RWPE2 (cell line): ENCODE measurements at regions not wholly inside any gene's neighbourhood (a gene's known extent, or its start where the extent isn't known, plus 50 kb on each side); places are given as distances from the start of the nearest gene placed in this dataset.

Experiments used
- ATAC-seq: fragments of 200-7000 bp; cut with Tn5 transposase; 3 replicates; pipeline ENCODE4 v1.9.1; 2021; ENCODE audit warnings: low read depth
- DNase-seq: peaks from one replicate; pipeline ENCODE4 v3.0.0-alpha.2; 2020; ENCODE audit warnings: low spot score
- H3K27ac ChIP-seq: fragments of 450-650 bp; 2 replicates; pipeline ENCODE4 v1.5.1; 2017; ENCODE audit warnings: mild to moderate bottlenecking; ENCODE audit not compliant: poor library complexity, severe bottlenecking
- H3K27me3 ChIP-seq: fragments of 250-450 bp; sonication (Bioruptor Pico); 2 replicates; pipeline ENCODE4 v1.5.1; 2021; ENCODE audit warnings: mild to moderate bottlenecking, moderate library complexity; ENCODE audit not compliant: insufficient read depth, poor library complexity, severe bottlenecking
- H3K36me3 ChIP-seq: fragments of 250-450 bp; sonication (Bioruptor Pico); 2 replicates; pipeline ENCODE4 v1.5.1; 2020; ENCODE audit warnings: low read depth, mild to moderate bottlenecking, moderate library complexity
- H3K4me1 ChIP-seq: fragments of 250-450 bp; sonication (Bioruptor Pico); 2 replicates; pipeline ENCODE4 v1.5.1; 2021; ENCODE audit warnings: mild to moderate bottlenecking, moderate library complexity; ENCODE audit not compliant: insufficient read depth, poor library complexity, severe bottlenecking
- H3K4me3 ChIP-seq: fragments of 250-450 bp; sonication (Bioruptor Pico); 2 replicates; pipeline ENCODE4 v1.5.1; 2021; ENCODE audit warnings: mild to moderate bottlenecking, moderate library complexity; ENCODE audit not compliant: severe bottlenecking
- H3K9me3 ChIP-seq: fragments of 250-450 bp; sonication (Bioruptor Pico); 2 replicates; pipeline ENCODE4 v1.5.1; 2021; ENCODE audit warnings: mild to moderate bottlenecking, moderate library complexity; ENCODE audit not compliant: severe bottlenecking
- CTCF ChIP-seq: fragments of 450-650 bp; IDR thresholded peaks from one replicate; pipeline ENCODE4 v1.5.1; 2017; ENCODE audit warnings: mild to moderate bottlenecking, moderate library complexity; ENCODE audit not compliant: poor library complexity, severe bottlenecking

DNA sequence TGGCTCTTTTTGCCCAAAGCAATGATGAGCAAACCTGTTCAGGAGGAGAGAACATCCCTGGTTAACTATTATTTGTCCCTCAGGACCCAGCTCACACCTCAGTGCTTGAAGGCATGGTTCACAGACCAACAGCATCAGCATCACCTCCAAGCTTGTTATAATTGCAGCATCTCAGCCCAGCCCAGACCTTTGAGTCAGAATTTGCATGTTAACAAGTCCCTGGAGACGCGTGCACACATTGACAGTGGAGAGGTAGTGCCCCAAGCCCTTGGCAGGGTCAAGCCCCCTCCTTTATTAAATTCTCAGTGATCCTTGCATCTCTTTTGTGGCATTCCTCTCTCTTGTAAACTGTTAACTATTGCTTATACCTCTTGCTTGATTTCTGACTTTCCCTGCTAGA lies 488.6 kb downstream of the HAPSTR1 start:
- no peaks in the 10 kb centered on the region for H3K36me3 ChIP-seq
- H3K9me3 ChIP-seq: no peaks in the 10 kb centered on the region
- no peak for ATAC-seq
- no peaks in the 10 kb centered on the region for H3K4me1 ChIP-seq
- H3K4me3 ChIP-seq: no peak overlapping the region
- H3K27ac ChIP-seq: no peak overlapping the region
- no peak for TF ChIP-seq CTCF
- H3K27me3 ChIP-seq: no peaks in the 10 kb centered on the region
- DNase-seq: no peak

- no peaks in the 10 kb centered on the region for H3K36me3 ChIP-seq
- no peak for DNase-seq
- TF ChIP-seq CTCF: no peak
- H3K27ac ChIP-seq: no peak overlapping the region
- no peaks in the 10 kb centered on the region for H3K27me3 ChIP-seq
- no peaks in the 10 kb centered on the region for H3K9me3 ChIP-seq
- no peak overlapping the region for H3K4me3 ChIP-seq
- H3K4me1 ChIP-seq: no peaks in the 10 kb centered on the region
- no peak for ATAC-seq
Measured at GRCh38 chr16:9593440-9593839, 502.0 kb downstream of the HAPSTR1 start.

DNA sequence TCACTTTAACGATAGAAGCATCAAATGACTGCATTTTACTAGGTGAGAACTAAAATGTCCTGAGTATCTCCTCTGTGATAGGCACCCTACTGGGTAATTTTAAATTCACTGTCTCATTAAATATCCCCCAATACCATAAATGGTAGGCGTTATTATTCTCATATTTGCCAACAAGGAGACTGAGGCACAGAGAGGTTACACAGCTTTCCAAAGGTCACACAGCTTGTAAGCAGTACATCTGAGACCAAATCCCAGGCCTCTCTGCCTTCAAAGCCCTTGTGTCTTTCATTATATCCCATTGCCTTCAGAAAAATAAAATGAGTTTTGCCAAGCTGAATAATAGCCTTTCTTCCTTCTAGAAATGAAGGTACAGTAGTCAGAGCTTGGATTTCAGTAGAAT lies 502.6 kb downstream of the HAPSTR1 start:
- Histone ChIP-seq H3K36me3 (no peaks in the 10 kb centered on the region), H3K9me3 (no peaks in the 10 kb centered on the region), H3K27ac (no peak overlapping the region), H3K27me3 (no peaks in the 10 kb centered on the region), H3K4me3 (no peak overlapping the region), H3K4me1 (no peaks in the 10 kb centered on the region)
- ATAC-seq: no peak
- no peak for DNase-seq
- no peak for TF ChIP-seq CTCF

- H3K4me1 ChIP-seq: no peaks in the 10 kb centered on the region
Measured at GRCh38 chr16:9594946-9595345, 503.5 kb downstream of the HAPSTR1 start.

GRCh38 chr16:9595393-9595792 lies 503.9 kb downstream of the HAPSTR1 start:
- Histone ChIP-seq H3K4me1 (no peaks in the 10 kb centered on the region), H3K9me3 (no peaks in the 10 kb centered on the region), H3K4me3 (no peak overlapping the region), H3K27ac (no peak overlapping the region), H3K27me3 (no peaks in the 10 kb centered on the region), H3K36me3 (no peaks in the 10 kb centered on the region)
- no peak for TF ChIP-seq CTCF
- no peak for DNase-seq
- no peak for ATAC-seq

More at GRCh38 chr16:9594946-9595345, 503.5 kb downstream of the HAPSTR1 start:
- DNase-seq (no peak), ATAC-seq (no peak)
- TF ChIP-seq CTCF: no peak
- Histone ChIP-seq H3K27ac (no peak overlapping the region), H3K9me3 (no peaks in the 10 kb centered on the region), H3K27me3 (no peaks in the 10 kb centered on the region), H3K36me3 (no peaks in the 10 kb centered on the region), H3K4me3 (no peak overlapping the region)
